GM23248 (cell line): ENCODE measurements at regions not wholly inside any gene's neighbourhood (a gene's known extent, or its start where the extent isn't known, plus 50 kb on each side); places are given as distances from the start of the nearest gene placed in this dataset.

Experiments
- EZH2 ChIP-seq: fragments of 200-600 bp; sonication (generic); IDR thresholded peaks from 2 replicates; pipeline ENCODE4 v1.6.1; 2018; ENCODE audit warnings: antibody characterized with exemption, mild to moderate bottlenecking; ENCODE audit not compliant: insufficient read depth, poor library complexity, severe bottlenecking
- EZH2phosphoT487 ChIP-seq: fragments of 200-600 bp; sonication (generic); IDR thresholded peaks from 2 replicates; pipeline ENCODE4 v1.6.1; 2018; ENCODE audit warnings: antibody characterized with exemption, moderate library complexity, mild to moderate bottlenecking, low read depth; ENCODE audit not compliant: insufficient read depth

DNA sequence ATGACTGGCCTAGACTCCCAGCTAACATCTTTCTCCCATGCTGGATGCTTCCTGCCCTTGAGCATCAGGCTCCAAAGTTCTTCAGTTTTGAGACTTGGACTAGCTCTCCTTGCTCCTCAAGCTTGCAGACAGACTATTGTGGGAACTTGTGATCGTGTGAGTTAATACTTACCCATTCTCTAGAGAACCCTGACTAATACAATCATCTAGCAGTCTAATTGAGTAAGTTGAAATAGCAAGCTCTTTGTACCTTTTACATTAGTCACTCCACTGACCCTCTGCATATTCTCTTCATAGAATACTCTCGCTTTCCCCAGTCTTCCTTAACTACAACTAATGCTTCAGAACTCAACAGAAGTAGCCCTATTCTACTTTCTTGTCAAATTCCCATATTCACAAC is 434.6 kb upstream of the NXPH2 start:
- no peak for TF ChIP-seq EZH2
- TF ChIP-seq EZH2phosphoT487, result no peak
